ENCODE measurements at regions not wholly inside any gene's neighbourhood (a gene's known extent, or its start where the extent isn't known, plus 50 kb on each side); places are given as distances from the start of the nearest gene placed in this dataset.

- no peak overlapping the region for H3K4me2 ChIP-seq
- Mint-ChIP-seq H3K4me3 (no peak overlapping the region), H3K9me3 (peaks cover 24% of the 10 kb centered on the region), H3K4me1 (peaks cover 13% of the 10 kb centered on the region), H3K27ac (no peak overlapping the region), H3K27me3 (ENCODE audit: insufficient read depth, low read depth, poor library complexity) (peaks cover 4% of the 10 kb centered on the region), H3K36me3 (ENCODE audit: low read depth) (peaks cover 8% of the 10 kb centered on the region; the same call in 1 of the 3 replicates)
- H3K27ac ChIP-seq (ENCODE audit: low read depth), result no peak overlapping the region
- H3K36me3 ChIP-seq (ENCODE audit: insufficient read depth), result no peaks in the 10 kb centered on the region
- no peaks in the 10 kb centered on the region for H3K79me2 ChIP-seq (replicated peaks; ENCODE audit: insufficient read depth)
- DNase-seq (ENCODE audit: low spot score) (no peak), ATAC-seq (no peak)
- no peaks in the 10 kb centered on the region for H3F3A ChIP-seq (replicated peaks; ENCODE audit: low read depth)
- H2AFZ ChIP-seq, result no peak overlapping the region
- TF ChIP-seq EZH2 (IDR thresholded peaks at IDR 0.05; ENCODE audit: low read depth, unreplicated experiment) (no peak), CREB1 (CRISPR knock-in tag; IDR thresholded peaks at IDR 0.05; ENCODE audit: low read depth) (no peak), ZNF331 (CRISPR knock-in tag; IDR thresholded peaks at IDR 0.05; ENCODE audit: low read depth) (no peak), ZNF462 (CRISPR knock-in tag; IDR thresholded peaks at IDR 0.05) (no peak), ZNF114 (CRISPR knock-in tag; IDR thresholded peaks at IDR 0.05) (no peak), EZH2phosphoT487 (IDR thresholded peaks at IDR 0.05; ENCODE audit: unreplicated experiment) (no peak), STAT1 (IDR thresholded peaks at IDR 0.05; ENCODE audit: unreplicated experiment) (no peak), ETS1 (IDR thresholded peaks at IDR 0.05) (no peak), NANOG (IDR thresholded peaks at IDR 0.05; ENCODE audit: borderline replicate concordance) (no peak), POLR2AphosphoS5 (IDR thresholded peaks at IDR 0.05; ENCODE audit: low read depth) (no peak), JUNB (IDR thresholded peaks at IDR 0.05; ENCODE audit: unreplicated experiment) (no peak), CTCF (conservative IDR thresholded peaks at IDR 0.05; ENCODE audit: low read depth in 2 of 2) (no peak)
- TF ChIP-seq, protein P1, sequence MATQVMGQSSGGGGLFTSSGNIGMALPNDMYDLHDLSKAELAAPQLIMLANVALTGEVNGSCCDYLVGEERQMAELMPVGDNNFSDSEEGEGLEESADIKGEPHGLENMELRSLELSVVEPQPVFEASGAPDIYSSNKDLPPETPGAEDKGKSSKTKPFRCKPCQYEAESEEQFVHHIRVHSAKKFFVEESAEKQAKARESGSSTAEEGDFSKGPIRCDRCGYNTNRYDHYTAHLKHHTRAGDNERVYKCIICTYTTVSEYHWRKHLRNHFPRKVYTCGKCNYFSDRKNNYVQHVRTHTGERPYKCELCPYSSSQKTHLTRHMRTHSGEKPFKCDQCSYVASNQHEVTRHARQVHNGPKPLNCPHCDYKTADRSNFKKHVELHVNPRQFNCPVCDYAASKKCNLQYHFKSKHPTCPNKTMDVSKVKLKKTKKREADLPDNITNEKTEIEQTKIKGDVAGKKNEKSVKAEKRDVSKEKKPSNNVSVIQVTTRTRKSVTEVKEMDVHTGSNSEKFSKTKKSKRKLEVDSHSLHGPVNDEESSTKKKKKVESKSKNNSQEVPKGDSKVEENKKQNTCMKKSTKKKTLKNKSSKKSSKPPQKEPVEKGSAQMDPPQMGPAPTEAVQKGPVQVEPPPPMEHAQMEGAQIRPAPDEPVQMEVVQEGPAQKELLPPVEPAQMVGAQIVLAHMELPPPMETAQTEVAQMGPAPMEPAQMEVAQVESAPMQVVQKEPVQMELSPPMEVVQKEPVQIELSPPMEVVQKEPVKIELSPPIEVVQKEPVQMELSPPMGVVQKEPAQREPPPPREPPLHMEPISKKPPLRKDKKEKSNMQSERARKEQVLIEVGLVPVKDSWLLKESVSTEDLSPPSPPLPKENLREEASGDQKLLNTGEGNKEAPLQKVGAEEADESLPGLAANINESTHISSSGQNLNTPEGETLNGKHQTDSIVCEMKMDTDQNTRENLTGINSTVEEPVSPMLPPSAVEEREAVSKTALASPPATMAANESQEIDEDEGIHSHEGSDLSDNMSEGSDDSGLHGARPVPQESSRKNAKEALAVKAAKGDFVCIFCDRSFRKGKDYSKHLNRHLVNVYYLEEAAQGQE (IDR thresholded peaks at IDR 0.05; ENCODE audit: unreplicated experiment), result no peak
- H3K4me1 ChIP-seq (ENCODE audit: insufficient read depth), result no peaks in the 10 kb centered on the region
- no peaks in the 10 kb centered on the region for H3K9me2 ChIP-seq (ENCODE audit: insufficient read depth)
- no peaks in the 10 kb centered on the region for H3K27me3 ChIP-seq (ENCODE audit: insufficient read depth)
- H3K4me3 ChIP-seq, result no peak overlapping the region
- H4K20me1 ChIP-seq (replicated peaks; ENCODE audit: insufficient read depth), result no peaks in the 10 kb centered on the region
Observed at GRCh38 chr7:155203059-155203881, 94.4 kb upstream of the INSIG1 start.

All from GM23338 (cell line).